CD4-positive, alpha-beta T cell treated with Interleukin-6 at 100 ng/mL for 8 hours (primary cell): ENCODE measurements at regions not wholly inside any gene's neighbourhood (a gene's known extent, or its start where the extent isn't known, plus 50 kb on each side); places are given as distances from the start of the nearest gene placed in this dataset.

Source experiments
- DNase-seq: peaks from one replicate; pipeline ENCODE4 v3.0.0-alpha.2; 2020; ENCODE audit warnings: mixed read lengths, low spot score

DNA sequence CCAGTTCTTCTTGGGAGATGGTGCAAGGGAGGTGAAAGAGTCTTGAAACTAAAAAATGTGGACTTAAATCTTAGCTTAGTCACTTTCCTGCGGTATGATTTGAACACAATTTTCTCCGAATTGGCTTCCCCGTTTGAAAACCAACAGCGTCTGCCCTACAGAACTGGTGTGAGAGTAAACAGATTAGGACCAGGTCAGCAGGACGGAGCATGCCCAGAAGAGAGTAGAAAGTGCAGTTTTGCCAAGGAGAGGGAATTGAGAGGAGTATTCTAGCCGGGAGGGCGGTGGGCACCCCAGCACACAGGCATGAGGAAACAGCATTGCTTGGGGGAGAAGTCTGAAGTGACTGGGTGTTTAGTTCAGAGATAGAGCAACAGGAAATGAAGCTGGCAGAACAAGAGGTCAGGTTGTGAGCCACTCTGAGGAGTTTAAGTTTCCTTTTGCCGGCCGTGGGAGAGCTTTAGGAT, 927.1 kb downstream of the VRK1 start:
- peak; percentile 66 for DNase-seq

DNA sequence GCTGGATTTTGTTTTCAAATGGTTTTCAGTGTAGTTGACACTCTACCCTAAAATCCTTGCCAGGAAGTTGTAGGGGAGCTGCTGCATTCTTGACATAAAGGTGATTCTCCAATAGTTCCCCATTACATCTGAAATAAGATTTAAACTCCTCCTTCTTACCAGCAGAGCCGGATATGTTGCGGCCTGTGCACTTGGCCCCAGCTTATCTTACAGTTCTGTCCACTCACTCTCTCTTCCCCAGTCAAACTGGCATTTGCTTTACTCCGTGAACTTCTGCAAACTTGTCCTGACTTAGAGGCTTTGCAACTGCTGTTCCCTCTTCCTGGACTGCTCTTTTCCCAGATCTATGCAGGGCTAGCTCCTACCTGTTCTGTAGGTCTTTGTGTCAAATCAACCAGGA, 929.5 kb downstream of the VRK1 start:
- DNase-seq = no peak

DNA sequence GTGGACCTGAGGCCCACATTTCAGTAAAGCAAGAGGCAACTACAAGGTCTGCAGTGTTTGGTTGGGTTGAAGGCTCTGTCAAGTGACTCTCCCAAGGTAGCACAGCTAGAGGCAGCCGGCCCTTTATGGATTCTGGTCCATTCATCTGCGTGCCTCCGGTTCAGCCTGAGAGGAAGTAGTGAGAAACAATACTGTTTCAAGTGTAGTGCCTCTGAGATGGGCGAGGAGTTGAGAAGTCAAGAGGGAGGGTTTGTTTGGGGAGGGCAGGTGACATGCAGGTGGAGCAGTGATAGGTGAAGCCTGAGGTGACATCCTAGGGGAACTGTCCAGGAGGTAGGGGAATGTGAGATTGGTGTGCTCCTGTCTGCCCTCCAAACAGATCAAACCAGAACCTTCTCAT, 933.5 kb downstream of the VRK1 start:
- no peak for DNase-seq

DNA sequence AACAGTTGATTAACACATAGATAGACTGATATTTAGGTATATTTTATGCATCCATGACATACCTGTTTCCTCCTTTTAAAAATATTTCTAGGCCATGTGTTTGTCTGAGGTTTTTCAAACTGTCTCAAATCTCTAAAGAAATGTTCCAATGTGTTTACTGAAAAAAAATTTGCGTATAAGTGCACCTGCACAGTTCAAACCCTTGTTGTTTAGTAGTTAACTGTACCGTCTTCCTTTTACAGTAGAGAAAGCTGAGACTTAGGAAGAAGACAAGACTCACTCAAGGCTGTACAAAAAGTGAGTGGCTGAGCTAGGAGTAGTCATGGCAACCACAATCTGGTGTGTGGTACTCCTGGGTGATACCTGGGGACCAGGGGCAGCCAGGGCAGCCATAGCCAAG, 934.6 kb downstream of the VRK1 start:
- DNase-seq = no peak

DNA sequence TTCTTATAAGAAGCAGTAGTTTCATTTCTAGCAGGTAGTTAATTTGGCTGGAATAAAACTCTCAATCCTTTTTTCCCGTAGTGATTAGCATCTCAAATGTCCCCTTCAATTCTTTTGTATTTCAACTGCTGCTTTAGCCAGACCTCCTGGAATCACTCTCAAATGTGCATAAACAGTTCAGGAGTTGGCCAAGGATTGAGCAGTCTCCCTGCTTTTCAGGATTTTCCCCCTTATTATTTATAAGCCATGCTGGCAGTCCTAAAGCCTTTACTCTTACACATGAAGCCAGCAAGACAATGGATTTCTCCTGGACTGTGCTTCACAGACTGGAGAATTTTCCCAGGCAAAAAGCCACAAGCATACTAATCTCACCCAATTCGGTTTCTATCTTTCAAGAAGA, 950.1 kb downstream of the VRK1 start:
- DNase-seq = no peak

DNA sequence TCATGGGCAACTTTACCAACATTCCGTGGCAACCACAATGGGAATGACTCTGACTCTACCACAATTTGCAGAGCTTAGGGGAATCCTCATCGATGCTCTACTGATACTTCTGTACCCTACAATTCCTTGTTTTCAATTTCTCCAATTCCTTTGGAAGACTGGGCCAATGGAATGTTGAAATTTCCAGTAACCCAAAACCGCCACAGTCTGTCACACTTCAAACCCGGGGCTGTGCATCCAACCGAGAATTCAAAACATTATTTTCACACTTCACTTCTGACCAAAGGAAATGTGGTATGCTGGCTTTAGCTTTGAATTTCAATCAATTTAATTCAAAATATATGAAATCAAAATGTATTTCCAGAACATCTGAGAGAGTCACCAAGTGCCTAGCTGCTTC, 951.4 kb downstream of the VRK1 start:
- no peak for DNase-seq

DNA sequence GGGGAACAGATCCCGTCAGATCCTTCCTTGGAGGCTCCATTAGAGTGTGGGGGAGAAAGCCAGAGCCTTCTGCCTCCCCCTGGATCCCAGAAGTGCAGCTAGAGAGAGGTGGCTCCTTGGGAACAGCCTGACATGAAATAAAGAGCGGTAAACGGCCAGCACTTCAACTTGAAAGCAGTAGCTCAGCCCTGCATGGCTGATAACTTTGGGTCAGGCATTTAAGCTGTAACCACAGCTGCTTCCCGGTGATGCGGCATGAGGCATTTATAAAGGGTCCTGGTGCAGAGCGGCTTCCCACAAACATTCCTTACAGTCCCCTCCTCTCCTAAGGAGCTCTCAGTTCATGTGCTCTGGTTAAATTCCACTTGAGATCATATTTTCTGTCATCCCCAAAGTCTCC, 960.3 kb downstream of the VRK1 start:
- DNase-seq = no peak

DNA sequence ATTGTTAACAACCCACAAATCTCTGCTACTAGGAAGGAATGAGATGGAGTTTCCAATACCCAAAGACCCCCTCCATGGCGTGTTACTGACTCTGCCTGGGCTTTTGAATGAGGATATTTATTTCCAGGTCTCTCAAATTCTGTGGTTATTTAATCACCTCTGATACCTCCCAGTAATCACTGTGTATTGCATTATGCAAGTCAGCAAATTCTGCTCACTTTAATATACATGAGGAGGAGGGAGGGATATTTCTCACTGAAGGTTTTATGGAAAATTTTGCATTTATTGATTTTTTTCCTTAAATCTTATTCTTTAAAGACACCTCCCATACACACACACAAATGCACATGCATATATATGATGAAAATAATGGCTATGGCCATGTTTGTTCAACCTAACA, 962.9 kb downstream of the VRK1 start:
- DNase-seq = no peak

DNA sequence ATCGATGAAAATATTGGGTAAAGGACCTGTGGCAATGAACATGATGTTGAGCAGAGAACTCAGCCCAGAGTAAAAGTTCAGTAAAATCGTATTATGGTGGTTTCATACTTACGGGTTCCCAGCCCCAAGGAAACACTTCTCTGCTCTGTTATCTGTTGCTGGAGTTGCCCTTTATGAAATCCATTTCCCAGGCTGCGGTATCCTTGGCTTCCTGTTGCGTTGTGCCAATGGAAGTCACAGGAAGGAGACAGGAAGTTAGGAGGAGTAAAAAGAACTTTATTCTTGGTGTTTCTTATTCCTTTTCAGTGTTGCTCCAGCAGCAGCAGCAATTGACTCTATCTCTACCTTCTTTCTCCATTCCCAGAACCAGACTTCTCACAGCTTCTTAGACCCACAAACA, 965.2 kb downstream of the VRK1 start:
- DNase-seq = no peak

DNA sequence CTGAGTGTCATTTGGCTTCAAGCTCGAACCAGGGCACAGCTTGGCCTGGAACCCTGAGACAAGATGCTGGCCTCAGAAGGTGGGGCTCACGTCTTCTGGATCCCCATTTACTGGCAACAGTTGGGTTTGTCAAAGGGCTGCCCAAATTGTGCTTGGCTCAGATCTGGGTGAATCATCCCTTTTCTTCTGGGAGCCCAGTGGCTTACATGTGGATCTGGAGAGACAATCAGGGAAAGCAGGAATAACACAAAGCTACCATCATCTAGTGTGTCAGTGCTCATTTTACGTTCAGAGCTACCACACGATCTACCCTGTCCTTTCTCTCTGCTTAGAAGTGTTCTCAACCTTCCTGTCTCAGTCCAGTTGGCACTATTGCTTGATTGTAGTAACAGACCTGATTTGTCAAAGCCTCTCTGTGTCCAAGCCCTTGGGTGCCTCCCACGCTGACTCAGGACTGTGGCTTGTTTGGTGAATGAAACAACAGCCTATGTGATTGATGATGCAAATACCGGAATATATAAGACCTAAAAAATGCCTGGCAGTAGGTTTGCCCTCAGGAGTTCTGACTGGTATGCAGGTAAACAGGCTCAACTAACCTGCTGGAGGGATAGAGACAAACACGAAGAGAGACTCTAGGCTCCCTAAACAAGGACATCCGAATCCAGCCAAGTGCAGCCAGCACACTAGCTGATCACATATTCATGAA, 974.3 kb downstream of the VRK1 start:
- no peak for DNase-seq

DNA sequence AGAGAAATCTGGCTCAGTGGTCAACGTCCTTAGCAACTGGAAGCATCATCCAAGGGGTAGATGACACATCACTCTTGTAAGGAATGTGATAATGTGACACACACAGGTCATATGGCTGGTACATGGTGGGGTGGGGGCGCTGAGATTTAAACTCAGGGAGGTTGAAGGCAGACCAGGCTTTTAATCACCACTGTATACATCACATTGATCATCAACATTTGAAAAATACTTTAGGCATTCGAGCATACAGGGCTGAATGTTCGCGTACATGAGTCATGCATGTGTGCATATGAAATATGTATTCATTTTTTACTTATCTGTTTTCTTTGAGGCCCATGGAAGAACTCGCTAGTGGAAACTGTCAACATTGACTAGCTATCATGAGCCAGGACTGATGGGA, 976.4 kb downstream of the VRK1 start:
- no peak for DNase-seq

DNA sequence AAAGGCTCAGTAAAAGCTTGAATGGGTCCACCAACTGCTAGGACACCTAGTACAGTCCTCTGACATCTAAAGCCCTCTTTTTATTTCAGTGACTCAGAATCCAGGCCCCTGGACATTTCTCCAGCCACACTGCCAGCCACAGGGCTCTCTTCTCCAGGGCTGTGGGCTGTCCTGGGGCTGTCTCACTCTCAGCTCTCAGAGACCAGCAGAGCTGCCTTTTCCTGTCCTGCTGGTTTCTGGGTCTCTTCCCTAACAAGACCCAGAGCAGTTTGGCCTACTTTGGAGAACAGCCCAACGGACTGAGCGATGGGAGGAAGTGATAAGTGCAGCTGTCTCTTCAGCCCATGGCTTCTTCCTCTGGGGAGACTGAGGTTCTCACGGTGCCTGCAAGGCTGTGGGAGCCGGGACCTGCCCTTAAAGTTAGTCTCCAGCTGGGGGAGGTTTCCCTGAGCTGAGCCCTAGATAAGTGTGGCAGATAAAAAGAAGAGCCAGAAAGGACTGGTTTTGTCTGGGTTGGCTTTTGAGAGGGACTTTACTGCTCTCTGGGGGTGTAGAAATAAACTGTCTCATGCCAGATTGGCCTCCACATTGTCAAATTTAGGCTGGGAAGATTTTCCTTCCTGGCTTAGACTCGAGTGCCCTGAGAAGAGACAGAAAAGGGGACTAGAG, 979.8 kb downstream of the VRK1 start:
- no peak for DNase-seq

DNA sequence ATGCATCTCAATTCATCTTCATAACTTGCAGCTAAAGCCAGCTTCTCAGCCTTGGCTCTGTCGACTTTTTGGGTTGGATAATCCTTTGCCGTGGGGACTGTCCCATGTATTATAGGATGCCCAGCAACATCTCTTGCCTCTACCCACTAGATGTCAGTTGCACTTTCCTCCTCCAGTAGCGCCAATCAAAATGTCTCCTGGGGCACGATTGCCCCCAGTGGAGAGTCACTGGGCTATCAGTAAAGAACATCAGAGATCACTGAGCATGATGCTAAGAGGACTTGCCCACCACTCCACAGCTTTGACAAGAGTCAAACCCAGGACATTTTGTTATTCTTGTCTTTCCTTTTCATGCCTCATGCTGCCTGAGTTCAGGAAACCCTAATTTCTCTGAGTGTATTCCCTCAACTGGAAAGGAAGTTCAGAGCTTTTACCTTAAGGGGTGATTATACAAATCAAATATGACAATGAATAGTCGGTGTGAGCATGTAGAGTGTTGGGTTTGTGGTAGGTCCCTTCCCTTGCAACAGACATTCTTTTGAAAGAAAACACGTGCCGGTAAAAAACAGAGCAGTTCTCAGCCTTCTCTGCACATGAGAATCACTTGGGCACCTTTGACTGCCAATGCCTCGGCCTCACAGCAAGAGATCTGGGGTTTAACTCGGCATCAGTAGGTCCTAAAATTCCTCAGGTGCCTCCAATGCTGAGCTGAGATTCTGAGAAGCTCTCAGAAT, 980.6 kb downstream of the VRK1 start:
- DNase-seq = peak; percentile 19

DNA sequence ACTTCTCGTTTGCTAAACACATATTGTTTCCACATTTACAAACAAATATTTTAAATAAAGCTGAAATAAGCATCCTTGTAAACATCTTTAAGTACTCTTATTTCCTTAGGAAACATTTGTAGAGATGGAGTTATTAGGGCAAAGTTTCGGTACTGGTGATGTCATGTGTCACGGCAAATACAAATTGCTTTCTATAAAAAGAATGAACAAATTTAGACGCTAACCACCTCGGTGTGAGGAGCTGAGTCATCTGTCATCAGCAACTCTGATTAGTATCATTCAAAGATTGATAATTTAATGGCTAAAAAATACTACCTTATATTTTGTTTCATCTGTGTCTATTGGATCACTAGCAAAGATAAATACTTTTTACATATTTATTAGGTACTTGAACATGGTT, 982.0 kb downstream of the VRK1 start:
- DNase-seq = no peak

DNA sequence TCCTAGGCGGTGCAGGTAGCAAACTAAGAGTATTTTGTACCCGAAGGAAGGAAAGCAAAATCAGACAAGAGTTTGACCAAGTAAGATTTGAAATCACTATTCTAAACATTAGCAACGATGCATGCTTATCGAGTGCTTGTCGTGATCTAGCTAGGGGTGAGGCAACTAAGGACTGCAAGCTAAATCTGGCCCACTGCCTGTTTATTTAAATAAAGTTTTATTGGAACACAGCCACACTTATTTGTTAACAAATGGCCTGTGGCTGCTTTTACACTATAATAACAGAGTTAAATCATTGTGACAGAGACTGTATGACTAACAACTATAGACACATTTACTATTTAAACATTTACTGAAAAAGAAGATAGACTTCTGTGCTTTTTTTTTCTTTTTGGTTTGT, 983.6 kb downstream of the VRK1 start:
- no peak for DNase-seq

DNA sequence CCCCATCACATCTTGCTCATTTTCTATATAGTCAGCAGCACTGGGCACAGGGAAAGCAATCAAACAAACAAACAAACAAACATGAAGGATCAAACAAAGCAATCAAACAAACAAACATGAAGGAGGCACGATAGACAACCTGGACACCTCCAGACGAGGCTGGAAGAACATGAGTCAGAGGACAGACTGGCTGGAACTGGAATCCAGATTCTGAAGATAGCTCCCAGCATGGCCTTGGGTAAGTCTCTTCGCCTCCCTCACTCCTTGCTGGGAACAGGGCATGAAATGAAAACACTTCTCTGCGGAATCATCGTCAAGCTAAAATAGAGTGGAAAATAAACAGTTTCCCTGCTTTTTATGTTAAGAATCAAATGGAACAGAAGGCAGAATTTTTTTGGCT, 984.8 kb downstream of the VRK1 start:
- DNase-seq = no peak

DNA sequence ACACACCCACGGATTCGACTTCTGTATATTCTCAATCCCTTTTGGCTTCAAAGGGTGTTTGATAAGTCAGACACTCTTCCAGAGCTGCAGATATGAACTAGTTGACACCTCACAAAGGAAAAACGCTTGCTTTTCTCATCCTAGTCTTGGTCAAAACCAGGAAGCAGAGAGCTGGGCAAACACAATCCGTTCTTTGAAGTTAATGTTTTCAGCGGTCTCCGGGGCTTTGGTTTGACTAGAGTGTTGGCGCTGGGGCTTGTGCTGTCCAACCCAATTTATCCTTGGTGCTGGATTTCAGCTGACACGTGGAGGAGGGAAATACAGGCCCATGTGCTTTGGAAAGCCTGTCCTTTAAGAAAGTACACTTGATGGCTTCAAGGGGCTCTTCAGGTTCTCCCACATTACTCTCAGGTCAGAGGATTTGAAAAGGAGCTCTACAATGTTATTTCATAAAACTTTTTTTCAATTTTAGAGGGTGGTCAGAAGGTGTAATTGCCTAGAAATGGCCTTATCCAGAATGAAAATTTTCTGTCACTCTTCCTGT, 985.8 kb downstream of the VRK1 start:
- DNase-seq = no peak

DNA sequence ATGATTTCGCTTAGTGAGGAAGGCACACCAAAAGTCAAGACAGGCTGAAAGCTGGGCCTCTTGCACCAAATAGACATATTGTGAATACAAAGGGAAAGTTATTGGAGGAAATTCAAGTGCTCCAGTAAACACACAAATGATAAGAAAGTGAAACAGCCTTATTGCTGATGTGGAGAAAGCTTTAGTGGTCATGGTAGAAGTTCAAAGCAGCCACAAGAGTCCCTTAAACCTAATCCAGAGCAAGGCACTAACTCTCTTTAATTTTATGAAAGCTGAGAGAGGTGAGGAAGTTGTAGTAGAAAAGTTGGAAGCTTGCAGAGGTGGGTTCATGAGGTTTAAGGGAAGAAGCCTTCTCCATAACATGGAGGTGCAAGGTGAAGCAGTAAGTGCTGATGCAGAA, 988.3 kb downstream of the VRK1 start:
- no peak for DNase-seq

DNA sequence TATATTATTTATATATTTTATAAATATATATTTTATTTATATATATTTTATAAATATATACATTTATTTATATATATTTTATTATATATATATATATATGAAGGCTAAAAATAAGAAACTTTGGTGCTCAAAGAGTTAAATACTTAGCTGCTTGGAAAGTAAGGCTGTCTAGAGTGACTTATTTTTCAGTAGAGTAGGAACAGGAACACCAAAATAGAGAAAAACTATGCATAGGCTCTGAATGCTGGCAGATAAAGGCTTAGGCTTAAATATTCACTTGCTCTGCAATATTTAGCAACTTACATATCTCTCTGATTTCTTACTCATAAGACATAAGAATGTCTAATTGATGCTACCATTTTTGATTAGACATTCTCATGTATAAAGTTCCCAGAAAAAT, 991.2 kb downstream of the VRK1 start:
- no peak for DNase-seq

DNA sequence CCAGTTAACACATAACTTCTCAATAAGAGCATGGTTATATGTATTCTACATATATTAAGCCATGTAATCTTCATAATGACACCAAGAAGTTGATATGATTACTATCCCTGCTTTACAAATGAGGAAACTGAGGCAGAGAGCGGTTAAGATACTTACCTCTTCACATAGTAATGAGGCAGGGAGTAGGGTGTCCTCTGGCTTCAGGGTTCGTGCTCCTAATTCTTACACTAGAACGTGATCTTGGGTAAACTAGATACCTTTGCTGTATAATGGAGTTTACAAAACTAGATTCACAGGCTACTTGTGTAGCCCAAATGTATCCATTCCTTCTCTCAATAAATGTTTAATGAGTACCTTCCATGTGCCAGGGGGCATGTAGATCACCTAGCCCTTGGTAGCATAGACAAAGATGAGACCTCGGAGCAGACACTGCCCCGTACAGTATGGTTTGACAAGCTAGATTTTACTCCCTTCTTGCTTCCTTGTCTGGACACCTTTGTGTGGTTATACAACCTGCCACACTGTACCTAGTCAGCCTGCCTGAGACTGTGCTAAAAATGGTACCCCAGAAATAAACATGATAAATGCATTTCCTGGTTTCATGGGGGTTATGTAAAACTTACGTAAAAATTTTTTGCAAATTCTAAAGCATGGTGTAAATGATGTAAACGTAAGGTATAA, 991.8 kb downstream of the VRK1 start:
- DNase-seq = no peak

DNA sequence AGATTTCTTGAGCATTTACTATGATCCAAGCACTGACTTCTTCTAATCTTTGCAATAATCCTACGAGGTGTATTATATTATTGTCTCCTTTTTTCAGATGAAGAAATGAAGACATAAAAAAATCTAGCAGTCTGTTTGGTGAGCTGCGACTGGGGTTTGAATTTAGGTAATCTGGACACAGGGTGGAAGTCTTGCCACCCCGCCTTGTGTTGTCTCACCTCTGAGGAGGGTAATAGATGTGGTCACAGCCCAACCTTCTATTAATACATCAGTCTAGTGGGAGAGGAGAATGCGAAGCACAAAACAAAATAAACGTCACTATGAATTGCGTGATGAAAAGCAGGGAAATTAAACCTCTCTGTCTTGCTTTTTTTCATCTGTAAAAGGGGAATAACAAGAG, 993.9 kb downstream of the VRK1 start:
- no peak for DNase-seq

DNA sequence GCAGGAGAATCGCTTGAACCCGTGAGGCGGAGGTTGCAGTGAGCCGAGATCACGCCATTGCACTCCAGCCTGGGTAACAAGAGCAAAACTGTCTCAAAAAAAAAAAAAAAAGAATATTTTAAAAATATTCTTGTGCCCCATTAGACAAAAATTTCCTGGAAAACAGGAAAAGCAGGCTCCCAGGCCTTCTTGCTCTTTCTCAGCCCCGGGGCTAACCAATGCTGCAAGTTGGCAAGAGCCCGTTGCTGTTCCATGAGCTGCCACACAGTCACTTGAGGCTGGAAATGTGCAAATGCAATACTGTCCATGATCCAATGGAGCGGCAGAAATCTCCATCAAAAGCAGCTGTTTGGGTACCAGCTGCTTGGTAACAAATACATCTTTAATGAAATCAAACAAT, 994.7 kb downstream of the VRK1 start:
- DNase-seq = no peak

DNA sequence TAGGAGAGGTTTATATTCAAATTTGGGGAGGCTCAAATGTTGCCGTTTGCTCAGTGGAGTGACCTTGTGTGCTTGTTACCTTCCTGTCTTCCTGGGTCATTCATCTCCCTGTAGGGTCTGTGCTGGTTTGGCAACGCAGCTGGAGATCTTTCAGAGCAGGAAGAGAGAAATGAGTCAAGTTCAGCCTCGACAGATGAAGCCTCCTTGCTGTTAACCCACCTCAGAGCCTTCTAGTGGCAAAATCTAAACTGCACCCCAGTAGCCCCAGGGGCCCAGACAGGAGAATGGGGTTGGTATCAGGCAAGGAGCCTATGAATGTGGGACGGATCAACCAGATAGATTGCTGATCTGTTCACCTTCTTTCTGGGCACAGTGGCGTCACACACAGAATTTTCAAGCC, 999.3 kb downstream of the VRK1 start:
- DNase-seq = no peak
